Stimulated activated naive CD8-positive, alpha-beta T cell treated with anti-CD3 and anti-CD28 coated beads, Interleukin-15, Interleukin-2, amounts not matched to agents 100 U/mL and 50 U/mL, for 24 hours (primary cell): ENCODE measurements at regions not wholly inside any gene's neighbourhood (a gene's known extent, or its start where the extent isn't known, plus 50 kb on each side); places are given as distances from the start of the nearest gene placed in this dataset.
"Not testable (repeated sequence)": the region's sequence is repeated elsewhere in the genome, so short reads cannot be mapped to it uniquely, and the experiment has no call there.

ENCODE experiments used
- ATAC-seq: fragments of 150-1000 bp; cut with Tn5 transposase; one replicate; pipeline ENCODE4 v1.10.0; 2021
- DNase-seq: peaks from one replicate; pipeline ENCODE4 v3.0.0; 2021

DNA sequence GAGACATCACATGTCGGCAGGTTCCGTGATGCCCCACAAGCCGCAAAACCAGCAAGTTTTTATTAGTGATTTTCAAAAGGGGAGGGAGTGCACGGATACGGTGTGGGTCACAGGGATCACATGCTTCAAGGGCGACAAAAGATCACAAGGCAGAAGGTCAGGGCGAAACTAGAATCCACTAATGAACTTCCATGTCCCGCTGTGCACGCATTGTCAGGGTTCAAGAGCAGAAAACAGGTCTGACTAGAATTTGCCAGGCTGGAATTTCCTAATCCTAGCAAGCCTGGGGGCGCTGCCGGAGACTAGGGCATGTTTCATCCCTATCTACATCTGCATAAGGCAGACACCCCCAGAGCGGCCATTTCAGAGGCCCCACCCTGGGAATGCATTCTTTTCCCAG lies 225.2 kb downstream of the NPHP4 start:
- ATAC-seq, DNase-seq: not testable (repeated sequence)

DNA sequence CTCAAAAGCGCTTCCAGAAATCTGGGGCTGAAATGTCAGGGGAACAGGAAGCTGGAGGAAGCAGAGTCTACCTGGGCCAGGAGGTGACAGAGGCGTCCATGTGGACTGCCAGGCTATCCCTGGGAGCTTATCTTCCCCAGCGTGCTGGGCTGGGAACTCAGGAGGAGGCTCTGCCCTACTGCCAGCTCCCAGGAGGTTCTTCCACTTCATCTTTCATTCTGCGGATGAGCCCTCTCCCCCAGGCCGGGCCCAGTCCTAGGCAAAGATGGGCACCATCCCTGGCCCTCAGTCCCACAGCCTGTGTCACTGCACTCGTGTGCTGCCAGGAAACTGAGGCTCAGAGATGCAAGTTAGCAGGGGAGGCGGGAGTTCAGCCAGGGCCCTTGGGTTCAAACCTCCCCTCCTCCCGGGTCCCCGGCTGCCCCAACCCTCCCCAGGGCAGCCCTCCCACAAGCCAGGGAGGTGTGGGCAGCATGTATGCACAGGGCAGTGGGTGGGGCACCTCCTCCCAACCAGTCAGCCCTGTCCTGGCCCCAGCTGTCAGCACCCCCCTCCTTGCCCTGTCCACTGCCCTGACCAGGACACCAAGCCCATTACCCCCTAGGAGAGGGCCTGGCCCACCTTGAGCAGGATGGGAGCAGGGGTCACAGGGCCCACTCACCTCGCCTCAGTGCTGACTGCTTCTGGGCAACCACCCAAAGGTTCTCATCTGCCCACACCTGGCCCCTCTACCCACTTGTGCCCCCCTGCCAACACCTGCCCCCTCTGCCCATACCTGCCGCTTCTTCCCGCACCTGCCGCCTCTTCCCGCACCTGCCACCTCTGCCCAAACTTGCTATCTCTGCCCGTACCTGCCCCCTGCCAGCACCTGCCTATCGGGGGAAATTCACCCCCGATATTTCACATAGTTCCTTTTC lies 226.0 kb downstream of the NPHP4 start:
- DNase-seq (no peak), ATAC-seq (no peak)

DNA sequence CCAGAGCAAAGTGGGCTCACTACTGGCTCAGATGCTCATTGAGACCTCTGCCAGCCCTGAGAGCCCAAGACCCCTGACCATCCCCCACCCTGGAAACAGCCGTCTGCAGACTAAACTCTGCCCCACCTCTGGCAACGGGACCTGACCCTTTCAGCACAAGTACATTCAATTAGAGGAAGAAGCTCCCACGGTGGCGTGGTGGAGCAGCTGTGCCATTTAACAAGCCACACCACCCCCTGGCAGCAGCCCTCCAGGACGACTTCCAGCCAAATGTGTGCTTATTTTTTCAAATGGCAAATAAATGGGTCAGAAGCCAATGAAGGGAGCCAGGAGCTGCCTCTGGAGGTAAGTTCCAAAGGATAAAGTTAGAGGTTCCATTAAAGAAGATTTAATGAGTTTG lies 226.7 kb downstream of the NPHP4 start:
- DNase-seq (no peak), ATAC-seq (no peak)

DNA sequence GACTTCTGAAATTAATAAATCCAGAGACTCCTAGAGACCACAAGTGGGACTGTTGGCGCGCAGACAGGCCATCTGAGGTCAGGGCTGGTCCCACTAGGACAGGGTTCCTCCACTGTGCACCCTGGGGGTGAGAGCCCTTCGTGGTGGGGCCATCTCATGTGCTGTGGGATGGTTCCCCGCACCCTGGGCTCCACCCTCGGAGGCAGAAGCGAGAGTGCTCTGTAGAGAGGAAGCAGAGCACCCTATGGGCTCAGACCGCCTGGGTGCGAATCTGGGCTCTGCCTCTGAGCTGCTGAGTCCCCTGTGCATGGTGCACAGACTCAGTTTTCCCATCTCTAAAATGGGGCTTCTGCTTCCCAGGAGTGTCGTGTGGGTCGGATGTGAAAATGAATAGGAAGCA lies 227.3 kb downstream of the NPHP4 start:
- ATAC-seq (no peak), DNase-seq (no peak)

DNA sequence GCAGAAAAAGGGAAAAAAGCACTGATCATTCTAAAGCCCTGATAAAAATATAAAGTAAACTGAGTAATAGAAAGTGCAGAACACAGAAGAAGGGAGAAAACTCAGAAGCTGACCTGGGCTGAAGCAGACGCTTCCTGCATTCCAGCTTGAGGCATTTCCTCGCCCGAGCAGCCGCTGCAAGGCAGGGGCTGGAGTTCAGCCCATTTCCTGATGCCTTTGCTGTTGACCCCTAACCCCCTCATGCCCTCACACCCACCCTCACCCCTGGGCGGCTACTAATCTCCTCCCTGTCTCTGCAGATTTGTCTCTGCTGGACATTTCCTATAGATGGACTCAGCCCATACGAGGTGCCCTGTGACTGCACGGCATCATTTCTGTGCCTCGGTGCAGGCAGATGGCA lies 227.8 kb downstream of the NPHP4 start:
- ATAC-seq (no peak), DNase-seq (no peak)

DNA sequence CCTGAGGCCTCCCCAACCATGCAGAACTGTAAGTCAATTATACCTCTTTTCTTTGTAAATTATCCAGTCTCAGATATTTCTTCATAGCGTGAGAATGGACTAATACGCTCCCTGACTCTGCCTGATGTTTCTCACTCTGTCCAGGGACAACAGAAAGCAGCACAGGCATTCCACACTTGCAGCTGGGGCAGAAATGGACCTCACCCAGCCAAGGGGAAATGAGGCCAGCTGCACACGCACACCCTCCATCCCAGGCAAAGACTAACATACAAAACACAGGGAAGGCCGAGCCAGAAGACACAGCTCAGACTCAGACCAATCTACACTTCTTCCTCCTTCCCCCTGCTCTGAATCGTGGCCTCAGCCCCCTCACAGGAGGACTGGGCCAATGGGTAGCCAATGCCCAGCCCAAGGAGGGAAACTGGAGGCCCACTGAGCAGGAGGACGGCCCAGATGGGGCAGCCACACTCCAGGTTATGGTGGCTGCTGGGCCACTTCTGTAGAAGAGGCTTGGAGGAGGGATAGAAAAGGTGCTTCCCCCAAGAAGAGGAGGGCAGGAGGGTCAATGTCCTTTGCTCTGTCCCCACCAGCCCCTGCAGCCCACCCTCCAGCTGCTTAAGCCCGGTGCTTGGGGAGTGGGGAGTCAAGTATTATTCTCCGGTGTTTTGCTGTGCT lies 228.4 kb downstream of the NPHP4 start:
- ATAC-seq (no peak), DNase-seq (no peak)

DNA sequence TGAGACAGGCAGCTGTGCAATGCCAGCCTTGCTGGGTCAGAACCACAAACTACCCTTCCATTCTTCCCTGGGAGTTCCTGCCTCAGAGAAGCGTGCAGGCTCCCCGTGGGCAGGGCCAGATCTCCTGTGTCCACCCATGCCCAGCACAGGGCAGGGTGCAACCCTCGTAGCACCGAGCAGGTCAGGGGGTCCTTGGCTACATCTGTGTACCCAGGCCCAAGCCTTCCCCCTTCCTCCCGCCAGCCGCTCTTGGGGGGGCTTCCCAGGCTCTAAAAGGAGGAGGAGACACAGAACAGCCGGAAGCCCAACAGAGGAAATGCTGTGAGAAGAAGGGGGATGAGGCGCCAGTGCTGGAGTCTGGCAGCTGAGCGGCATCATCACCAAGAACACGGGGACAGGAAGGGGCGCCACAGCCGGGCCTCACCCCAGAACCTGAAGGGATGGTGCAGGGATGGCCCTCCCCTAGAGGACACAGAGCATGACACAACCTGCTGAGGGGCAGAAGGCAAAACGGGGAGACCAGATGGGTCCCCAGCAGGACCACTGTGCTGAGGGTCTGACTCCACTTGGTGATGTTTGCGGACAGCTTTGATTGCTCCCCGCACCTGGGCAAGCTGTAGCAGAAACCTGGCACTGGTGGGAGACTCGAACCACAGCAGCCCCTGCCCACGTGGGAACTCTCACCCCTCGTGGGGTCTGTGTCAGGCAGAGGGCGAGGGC lies 233.2 kb downstream of the NPHP4 start:
- ATAC-seq (no peak), DNase-seq (no peak)

DNA sequence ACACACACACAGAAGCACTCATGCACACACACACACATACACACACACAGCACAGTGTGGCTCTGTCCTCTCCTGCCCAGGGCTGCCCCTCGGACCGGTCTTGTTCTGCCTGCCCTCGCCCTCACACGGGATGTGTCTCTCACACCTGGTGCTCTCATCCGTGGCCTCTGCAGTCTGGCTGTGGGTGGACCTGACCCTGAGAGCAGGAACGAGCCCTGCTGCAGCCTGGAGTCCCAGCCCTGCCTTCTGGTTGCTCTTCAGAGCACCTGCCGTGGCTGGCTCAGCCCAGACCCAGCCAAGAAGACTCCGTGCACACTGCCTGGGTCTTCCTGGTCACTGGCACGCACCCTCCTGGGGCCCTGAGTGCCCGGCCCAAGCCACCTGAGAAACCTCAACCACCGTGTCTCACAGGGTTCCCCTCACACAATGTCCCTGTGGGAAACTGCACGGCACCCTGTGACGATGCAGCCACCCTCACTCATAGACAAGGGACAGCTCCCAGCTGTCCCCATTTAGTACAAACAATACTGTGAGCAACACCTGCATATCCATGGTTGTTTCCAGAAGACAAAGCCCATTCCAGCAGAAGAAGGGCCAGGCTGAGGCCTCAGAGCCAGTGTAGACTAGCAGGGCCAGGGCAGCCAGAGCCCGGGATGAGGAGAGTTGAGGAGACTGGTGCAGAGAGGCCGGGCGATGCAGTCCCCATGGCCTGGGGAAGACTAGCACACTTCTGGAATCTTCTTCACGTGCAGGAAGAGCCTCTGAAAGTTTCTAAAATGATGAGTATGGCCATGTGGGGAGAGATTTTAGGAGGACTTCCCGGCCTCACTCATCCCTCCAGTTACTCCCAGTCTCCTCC lies 234.0 kb downstream of the NPHP4 start:
- ATAC-seq (no peak), DNase-seq (no peak)

DNA sequence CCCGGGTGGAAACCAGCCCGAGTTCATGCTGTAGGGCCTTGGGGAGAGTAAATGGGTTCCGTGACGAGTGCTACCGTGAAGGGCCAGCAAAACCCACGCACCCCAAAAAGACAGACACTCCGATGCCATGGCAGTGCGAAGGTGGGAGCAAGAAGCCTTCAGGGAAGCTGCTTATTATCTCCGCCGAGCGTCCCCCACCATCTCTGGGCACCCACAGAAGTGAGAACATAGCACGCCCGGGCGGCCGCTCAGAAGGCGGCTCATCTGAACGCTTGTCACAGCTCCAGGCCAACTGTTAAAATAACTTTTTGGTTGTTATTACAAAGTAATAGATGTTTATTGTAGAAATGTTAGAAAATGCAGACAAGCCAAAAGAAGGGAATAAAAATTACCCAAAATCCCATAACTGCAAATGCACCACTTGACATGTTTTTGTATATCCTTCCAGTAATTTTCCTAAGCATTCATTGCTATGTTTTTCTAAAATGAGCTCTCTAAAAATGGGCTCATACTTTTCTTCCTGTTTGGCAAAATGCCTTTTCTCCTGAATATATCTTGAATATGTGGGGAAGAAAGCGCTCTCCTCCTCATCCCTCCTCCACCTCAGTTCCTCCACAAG lies 234.9 kb downstream of the NPHP4 start:
- ATAC-seq, result no peak

DNA sequence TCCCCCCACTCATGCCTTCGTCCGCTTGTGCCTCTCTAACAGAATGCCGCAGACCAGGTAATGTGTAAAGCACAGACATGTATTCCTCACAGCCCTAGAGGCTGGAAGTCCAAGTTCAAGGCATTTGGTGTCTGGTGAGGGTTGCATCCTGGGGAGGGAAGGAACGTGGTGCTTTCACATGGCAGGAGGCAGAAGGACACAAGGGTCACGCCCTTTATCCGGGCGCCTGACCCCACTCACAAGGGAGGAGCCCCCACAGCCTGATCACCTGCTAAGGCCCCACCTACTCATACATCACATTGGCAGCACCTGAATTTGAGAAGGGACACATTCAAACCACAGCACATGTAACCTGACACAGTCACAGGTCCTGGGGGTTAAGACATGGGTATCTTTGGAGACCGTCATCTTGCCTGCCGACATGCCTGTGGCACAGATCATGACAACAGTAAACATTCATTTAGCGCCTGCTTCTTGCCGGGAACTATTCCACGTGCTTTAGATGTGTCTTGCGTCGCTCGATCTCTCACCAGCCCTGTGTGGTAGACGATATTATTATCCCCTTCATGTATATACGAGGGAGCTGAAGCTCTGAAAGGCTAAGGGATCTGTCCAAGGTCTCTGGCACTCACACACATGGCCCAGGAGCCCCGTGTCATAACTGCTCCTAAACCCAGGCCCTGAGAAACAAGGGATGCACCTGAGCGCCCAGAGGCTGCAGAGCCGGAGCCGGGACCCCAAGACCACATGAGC lies 235.6 kb downstream of the NPHP4 start:
- ATAC-seq, result no peak
- no peak for DNase-seq

More for the DNA sequence above, 234.9 kb downstream of the NPHP4 start:
- no peak for DNase-seq

DNA sequence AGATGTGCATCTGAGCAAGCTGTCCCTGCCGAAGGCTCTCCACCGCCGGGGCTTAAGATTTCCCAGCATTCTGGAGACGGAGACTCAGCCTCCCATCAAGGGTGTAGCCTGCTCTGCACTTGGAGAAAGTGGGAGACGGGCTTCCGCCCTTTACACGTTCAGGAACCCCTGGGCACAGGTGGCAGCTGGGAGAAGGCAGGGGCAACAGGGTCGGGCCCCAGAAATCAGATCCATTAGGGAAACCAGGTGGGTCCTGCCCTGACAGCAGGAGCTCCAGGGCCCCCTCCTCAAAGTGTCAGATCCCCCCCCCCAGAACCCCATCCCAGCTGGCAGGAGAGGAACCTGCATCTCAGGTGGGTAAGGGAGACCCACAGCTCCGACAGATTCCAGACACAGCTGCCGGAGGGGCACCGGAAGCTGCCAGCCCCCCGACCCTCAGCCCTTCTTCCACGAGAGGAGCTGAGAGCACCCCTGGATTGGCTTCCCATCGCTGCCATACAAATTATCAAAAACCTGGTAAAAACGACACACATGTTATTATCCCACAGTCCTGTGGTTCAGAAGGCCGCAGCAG lies 236.6 kb downstream of the NPHP4 start:
- DNase-seq, result no peak
- no peak for ATAC-seq

DNA sequence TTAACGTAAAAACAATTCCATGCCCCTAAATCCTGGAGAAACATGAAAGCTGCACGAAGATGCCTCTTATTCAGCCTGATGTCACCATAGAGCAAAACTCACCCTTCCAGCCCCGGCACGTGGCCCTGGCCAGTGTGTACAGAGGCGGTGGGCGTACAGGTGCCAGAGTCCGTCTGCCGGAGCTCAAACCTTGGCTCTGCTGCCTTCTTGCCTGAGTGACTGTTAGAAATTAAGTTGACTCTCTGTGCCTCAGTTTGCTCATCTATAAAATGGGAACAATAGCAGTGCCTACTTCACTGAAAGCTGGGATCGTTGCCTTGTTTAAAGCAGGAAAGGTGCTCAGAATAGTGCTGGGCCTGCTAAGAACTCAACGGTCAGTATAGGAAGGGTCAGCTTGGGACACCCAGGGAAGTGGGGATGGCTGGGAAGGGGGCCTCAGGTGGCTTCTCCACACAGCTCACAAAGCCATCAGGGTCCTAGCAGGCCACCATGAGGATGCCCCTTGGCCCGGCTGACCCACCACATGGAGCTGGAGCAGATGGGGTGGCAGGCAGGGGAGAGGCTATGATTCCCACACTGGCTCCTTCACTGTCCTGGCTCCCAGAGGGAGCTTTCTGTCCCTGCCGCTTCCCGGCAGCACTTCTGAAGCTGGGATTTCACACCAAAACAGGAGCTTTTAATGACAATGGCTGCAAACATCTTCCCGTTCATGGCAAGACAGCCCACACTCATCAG lies 237.2 kb downstream of the NPHP4 start:
- no peak for ATAC-seq
- DNase-seq, result no peak

DNA sequence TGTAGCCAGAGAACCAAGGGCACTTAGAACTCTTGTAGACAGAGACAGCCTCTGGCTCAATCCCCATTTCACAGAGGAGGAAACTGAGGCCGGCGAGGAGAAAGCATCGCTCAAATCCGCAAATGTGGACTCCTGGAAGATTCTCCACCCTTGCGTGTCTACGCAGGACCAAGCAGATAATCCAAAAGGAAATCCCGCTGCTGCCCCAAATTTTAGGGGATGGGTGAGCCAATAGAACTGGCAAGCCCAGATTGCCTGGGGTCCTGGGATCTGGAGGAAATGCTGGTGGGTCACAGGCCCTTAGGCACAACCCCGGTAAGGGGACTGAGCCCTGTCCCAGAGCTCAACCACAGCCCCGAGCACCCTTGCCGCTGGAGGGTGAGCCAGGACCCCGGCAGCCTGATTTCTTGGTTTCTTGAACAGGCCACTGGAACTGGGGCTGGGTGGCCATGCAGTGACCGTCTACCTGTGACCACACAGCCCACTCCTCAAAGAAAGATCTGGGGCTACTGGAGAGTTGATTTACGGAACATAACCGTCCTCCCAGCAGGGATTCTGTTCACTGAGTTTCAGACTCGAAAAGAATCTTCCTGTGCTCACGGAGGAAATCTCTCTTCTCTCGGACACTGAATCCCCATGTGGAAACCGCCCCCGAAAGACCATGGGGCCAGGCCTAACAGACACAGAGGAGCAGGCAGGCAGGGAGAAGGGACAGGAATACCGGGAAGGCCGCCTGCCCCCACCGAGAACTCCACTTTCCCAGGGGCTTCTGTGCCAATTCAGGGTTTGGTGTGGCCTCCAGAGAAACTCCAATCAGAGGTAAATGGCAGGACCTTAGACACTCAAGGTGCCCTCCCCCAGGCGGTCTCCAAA lies 238.4 kb downstream of the NPHP4 start:
- no peak for DNase-seq
- no peak for ATAC-seq

DNA sequence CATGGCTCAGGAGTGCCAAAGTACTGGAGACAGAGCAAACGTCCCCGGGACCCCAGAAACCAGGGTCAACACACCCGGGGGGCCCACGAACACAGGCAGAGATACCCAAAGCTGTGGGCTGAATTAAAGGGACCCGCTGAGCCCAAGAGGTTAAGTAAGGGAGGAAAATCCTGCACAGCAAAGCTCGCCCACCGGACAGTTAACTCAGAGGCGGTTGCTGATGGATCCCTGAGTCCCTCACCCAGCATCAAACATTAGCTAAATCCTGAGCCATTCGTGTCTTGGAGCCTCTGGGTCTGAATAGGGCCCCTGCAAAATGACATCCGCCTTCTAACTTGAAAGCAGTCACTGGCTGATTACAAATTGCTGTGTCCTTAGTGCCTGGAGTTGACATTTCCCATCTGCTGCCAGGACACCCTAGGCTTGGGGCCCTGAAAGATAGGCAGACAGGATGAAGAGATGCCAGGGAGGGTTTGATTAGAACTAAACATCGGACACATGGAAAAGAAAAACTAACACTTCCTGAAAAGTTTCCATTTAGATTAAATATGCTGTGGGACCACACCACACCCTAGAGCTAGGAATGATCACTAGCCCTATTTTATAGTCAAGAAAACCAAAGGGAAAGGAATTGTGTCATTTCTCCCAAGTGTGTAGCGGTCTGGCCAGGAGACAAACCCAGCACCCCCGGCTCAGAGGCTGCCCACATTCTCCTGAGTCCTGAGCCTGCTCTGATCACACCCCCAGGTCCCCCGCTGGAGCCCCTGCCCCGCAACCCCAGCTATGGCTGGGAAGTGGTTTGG lies 239.3 kb downstream of the NPHP4 start:
- DNase-seq (no peak), ATAC-seq (no peak)

DNA sequence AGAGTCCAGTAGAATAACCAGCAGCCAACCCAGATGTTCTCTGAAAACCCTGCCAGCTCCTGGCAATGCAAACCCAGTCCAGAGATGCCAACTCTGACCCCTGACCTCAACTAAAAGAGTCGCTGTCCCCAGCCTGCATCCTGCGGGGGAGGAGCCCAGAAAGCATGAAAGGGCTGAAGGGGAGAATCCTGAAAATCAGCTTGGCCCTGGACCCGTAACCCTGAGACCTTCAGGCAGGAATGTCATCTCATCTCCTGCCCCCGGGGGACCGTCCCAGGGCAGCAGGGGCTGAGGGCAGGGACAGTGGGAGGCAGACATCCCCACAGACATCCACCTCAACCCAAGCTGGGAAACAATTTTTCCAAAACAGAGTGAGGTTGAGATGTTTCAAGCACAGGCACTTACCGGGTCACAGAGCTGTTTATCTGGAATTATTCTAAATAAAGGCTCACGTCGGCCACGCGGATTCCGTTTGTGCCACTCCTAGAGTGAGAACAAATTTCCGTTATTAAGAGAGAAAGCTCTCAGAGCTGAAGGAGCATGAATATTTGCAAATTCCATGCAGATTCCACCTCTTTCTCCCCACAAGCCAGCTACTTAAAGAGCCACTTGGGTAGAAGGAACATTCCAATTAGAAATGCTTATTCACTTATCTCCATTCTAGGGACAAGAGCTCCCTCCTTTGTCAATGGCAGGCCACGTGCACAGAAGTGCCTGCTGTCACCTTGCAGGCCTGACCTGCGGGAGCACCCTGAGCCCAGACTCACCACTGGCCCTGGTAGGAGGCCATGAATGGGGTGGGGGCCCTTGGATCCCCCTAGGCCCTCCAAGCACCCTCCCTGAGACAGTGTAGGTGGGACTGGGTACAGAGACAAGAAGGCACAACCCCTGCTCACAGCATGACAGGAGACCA lies 240.1 kb downstream of the NPHP4 start:
- DNase-seq, result no peak
- no peak for ATAC-seq

DNA sequence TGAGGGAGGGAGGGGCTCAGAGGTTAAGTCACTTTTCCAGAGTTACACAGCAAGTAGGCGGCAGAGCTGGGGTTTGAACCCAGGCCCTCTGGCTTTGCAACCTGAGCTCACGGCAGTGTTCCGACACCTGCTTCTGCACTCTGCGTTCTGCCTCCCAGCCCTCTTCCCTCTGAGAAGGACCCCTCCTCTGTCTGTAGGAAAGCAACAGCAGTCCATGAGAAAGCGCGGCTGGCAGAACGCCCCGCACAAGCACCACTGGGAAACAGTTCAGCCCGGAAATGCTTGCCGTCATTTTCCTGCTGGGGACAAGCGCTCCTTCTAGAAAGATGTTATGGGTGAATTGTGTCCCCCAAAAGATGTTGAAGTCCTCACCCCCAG lies 241.1 kb downstream of the NPHP4 start:
- DNase-seq (no peak), ATAC-seq (no peak)
